ENCODE measurements at regions not wholly inside any gene's neighbourhood (a gene's known extent, or its start where the extent isn't known, plus 50 kb on each side); places are given as distances from the start of the nearest gene placed in this dataset.

DNA sequence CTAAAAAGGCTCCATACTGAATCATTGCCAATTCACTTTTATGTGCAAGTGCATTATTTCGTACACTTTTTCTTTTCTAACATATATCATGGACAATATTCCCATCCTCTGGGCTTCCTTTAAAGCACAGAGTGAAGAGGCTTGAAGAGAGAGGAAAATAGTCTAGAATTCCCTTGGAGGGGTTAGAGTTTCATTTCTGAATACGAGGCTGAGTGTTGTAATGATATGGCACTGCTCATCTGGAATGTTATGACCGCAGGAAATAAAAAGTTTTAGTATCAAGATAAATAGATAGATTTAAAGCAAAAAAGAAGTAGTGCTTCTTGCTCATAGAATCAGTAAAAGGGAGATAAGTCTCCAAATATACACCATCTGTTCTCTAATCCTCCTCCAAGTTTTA lies 412.3 kb upstream of the SLITRK1 start:
- Histone ChIP-seq H3K79me2 (ENCODE audit: low read length) (no peaks in the 10 kb centered on the region), H3K9ac (ENCODE audit: low read length) (no peak overlapping the region), H3K27me3 (ENCODE audit: low read length) (no peaks in the 10 kb centered on the region), H3K36me3 (ENCODE audit: insufficient read depth, low read length) (no peaks in the 10 kb centered on the region), H2AFZ (ENCODE audit: low read length) (no peak overlapping the region), H3K9me3 (ENCODE audit: low read length) (no peaks in the 10 kb centered on the region; the same call in 1 of the 2 replicates), H3K4me3 (ENCODE audit: low read length) (no peak overlapping the region), H3K4me2 (ENCODE audit: low read depth, low read length, poor library complexity, severe bottlenecking) (no peak overlapping the region), H3K9me2 (replicated peaks; ENCODE audit: insufficient read depth, low read length) (no peaks in the 10 kb centered on the region), H3K4me1 (ENCODE audit: low read length) (no peaks in the 10 kb centered on the region), H3K27ac (ENCODE audit: low read length) (no peak overlapping the region), H4K20me1 (ENCODE audit: insufficient read depth, low read depth, low read length) (no peaks in the 10 kb centered on the region)
- DNase-seq: no peak

DNA sequence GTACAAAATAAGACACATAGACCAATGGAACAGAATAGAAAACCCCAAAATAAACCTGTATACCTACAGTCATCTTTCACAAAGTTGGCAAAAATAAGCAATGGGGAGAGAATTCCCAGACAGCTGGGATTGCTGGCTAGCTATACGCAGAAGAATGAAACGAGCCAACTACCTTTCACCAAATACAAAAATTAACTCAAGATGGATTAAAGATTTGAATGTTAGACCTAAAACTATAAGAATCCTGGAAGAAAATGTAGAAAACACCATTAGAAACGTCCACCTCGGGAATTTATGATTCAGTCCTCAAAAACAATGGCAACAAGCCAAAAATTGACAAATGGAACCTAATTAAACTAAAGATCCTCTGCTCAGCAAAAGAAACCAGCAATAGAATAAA lies 408.1 kb upstream of the SLITRK1 start:
- Histone ChIP-seq H3K4me1 (ENCODE audit: low read length) (no peaks in the 10 kb centered on the region), H3K9me2 (replicated peaks; ENCODE audit: insufficient read depth, low read length) (no peaks in the 10 kb centered on the region), H4K20me1 (ENCODE audit: insufficient read depth, low read depth, low read length) (no peaks in the 10 kb centered on the region), H2AFZ (ENCODE audit: low read length) (no peak overlapping the region), H3K9me3 (ENCODE audit: low read length) (peaks cover 5% of the 10 kb centered on the region), H3K4me2 (ENCODE audit: low read depth, low read length, poor library complexity, severe bottlenecking) (no peak overlapping the region), H3K36me3 (ENCODE audit: insufficient read depth, low read length) (no peaks in the 10 kb centered on the region), H3K27me3 (ENCODE audit: low read length) (no peaks in the 10 kb centered on the region), H3K4me3 (ENCODE audit: low read length) (no peak overlapping the region), H3K27ac (ENCODE audit: low read length) (no peak overlapping the region), H3K9ac (ENCODE audit: low read length) (no peak overlapping the region), H3K79me2 (ENCODE audit: low read length) (no peaks in the 10 kb centered on the region)
- no peak for DNase-seq

DNA sequence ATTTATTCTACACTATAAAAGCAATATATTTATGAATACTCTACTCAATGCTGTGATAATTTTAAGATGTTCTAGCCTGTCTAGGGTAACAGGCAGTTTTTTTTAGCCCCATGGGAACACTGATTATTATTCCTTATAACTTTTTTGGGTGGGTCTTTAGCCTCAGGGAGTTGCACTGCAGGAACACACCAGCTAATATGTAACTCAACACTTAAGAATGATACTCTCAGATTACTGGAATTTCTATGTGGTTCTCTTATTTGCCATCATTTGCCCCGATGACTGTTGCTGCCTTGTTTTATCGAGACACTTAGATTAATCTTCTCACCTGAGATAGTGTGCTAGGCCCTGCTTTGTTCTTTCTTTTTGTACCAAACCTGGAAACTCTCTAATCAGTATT lies 396.9 kb upstream of the SLITRK1 start:
- DNase-seq: no peak
- Histone ChIP-seq H3K9me3 (ENCODE audit: low read length) (peaks cover 18% of the 10 kb centered on the region; the same call in 1 of the 2 replicates), H3K4me1 (ENCODE audit: low read length) (no peaks in the 10 kb centered on the region), H3K27ac (ENCODE audit: low read length) (no peak overlapping the region), H3K36me3 (ENCODE audit: insufficient read depth, low read length) (no peaks in the 10 kb centered on the region), H2AFZ (ENCODE audit: low read length) (no peak overlapping the region), H3K9ac (ENCODE audit: low read length) (no peak overlapping the region), H3K4me3 (ENCODE audit: low read length) (no peak overlapping the region), H3K9me2 (replicated peaks; ENCODE audit: insufficient read depth, low read length) (no peaks in the 10 kb centered on the region), H3K79me2 (ENCODE audit: low read length) (no peaks in the 10 kb centered on the region), H4K20me1 (ENCODE audit: insufficient read depth, low read depth, low read length) (no peaks in the 10 kb centered on the region), H3K27me3 (ENCODE audit: low read length) (no peaks in the 10 kb centered on the region), H3K4me2 (ENCODE audit: low read depth, low read length, poor library complexity, severe bottlenecking) (no peak overlapping the region)

DNA sequence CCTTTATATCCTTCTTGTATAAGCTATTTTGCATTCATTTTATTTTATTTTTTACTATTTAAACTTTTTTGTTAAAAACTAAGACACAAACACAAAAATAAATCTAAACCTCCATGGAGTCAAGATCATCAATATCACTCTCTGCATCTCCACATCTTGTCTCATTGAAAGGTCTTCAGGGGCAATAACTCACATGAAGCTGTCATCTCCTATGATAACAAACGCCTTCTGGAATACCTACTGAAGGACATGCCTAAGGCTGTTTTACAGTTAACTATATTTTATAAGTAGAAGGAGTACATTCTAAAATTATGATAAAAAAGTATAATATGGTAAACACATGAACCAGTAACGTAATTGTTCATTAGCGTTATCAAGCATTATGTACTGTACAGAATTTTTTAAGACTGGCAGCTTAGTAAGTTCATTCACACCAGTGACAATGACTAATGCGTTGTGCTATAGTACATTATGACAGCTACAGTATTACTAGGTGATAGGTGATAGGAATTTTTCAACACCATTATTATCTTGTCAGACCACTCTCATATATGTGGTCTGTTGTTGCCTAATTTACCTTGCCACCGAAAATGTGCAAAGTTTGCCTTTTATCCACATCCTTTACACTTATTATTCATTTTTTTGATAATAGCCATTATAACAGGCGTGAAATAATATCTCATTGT lies 390.7 kb upstream of the SLITRK1 start:
- no peak overlapping the region for H2AFZ ChIP-seq (ENCODE audit: low read length)
- H3K9me2 ChIP-seq (replicated peaks; ENCODE audit: insufficient read depth, low read length): no peaks in the 10 kb centered on the region
- no peaks in the 10 kb centered on the region for H3K79me2 ChIP-seq (ENCODE audit: low read length)
- H3K27me3 ChIP-seq (ENCODE audit: low read length): no peaks in the 10 kb centered on the region
- H3K4me1 ChIP-seq (ENCODE audit: low read length): no peaks in the 10 kb centered on the region
- no peak overlapping the region for H3K9ac ChIP-seq (ENCODE audit: low read length)
- H3K36me3 ChIP-seq (ENCODE audit: insufficient read depth, low read length): no peaks in the 10 kb centered on the region
- no peak for DNase-seq
- no peak overlapping the region for H3K4me3 ChIP-seq (ENCODE audit: low read length)
- peaks cover 2% of the 10 kb centered on the region; the same call in 1 of the 2 replicates for H3K9me3 ChIP-seq (ENCODE audit: low read length)
- no peaks in the 10 kb centered on the region for H4K20me1 ChIP-seq (ENCODE audit: insufficient read depth, low read depth, low read length)
- H3K4me2 ChIP-seq (ENCODE audit: low read depth, low read length, poor library complexity, severe bottlenecking): no peak overlapping the region
- H3K27ac ChIP-seq (ENCODE audit: low read length): no peak overlapping the region

DNA sequence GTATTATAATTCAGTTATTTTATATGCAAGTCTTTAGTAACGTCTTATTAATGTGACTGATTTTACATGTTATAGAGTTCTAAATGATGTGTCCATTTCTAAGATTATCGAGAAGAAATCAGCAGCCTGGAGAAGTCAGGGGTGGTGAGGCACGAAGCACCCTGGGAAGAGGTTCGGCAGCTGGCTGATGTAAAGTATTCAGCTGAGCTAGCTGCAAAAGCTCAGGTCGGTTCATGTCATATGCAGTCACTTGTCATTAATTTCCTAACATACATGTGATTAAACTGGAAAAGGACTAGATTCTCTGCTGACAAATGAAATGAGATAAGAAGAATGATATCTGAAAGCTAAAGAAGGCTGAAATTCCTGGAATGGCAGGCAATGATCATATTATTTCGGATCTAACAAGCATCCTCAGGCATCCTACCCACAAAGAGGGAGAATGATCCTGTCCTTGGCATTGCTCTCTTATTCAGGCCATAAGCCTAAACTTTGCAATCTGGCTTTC lies 383.0 kb upstream of the SLITRK1 start:
- Histone ChIP-seq H3K9ac (ENCODE audit: low read length) (no peak overlapping the region), H3K79me2 (ENCODE audit: low read length) (no peaks in the 10 kb centered on the region), H3K9me2 (replicated peaks; ENCODE audit: insufficient read depth, low read length) (no peaks in the 10 kb centered on the region), H3K4me1 (ENCODE audit: low read length) (no peaks in the 10 kb centered on the region), H3K27me3 (ENCODE audit: low read length) (no peaks in the 10 kb centered on the region), H3K4me3 (ENCODE audit: low read length) (no peak overlapping the region), H3K27ac (ENCODE audit: low read length) (no peak overlapping the region), H3K9me3 (ENCODE audit: low read length) (peaks cover 2% of the 10 kb centered on the region; the same call in 1 of the 2 replicates), H3K36me3 (ENCODE audit: insufficient read depth, low read length) (no peaks in the 10 kb centered on the region), H3K4me2 (ENCODE audit: low read depth, low read length, poor library complexity, severe bottlenecking) (no peak overlapping the region), H2AFZ (ENCODE audit: low read length) (no peak overlapping the region), H4K20me1 (ENCODE audit: insufficient read depth, low read depth, low read length) (no peaks in the 10 kb centered on the region)
- DNase-seq: no peak

DNA sequence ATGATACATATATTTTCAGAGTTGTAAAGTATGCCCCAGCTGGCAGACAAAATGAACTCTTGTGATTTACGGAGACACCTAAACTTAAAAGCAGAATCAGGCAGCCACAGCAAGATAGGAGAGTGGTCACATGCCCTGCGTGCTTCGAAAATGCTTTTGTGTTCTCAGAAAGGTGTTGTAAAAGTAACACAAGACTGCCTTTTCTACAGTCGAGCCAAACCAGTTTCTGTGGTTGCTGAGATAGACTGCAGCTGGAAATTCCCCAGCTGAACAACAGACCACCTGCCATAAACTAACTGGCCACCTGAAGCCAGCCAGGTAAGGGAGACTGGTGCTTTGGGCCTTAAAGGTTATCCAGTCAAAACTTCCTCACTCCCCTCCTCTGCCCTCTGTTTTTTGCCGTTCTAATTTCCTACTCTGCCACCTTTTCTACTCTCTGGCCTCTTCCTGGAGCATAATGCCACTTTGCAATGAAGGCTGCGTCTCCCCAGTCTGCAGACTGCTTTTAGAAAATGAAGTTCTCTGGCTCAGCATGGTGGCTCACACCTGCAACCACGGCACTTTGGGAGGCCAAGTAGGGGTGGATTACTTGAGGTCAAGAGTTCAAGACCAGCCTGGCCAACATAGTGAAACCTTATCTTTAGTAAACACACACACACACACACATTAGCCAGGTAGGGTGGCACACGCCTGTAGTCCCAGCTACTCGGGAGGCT lies 381.2 kb upstream of the SLITRK1 start:
- no peak overlapping the region for H3K27ac ChIP-seq (ENCODE audit: low read length)
- H3K9me2 ChIP-seq (replicated peaks; ENCODE audit: insufficient read depth, low read length): no peaks in the 10 kb centered on the region
- H3K79me2 ChIP-seq (ENCODE audit: low read length): no peaks in the 10 kb centered on the region
- no peak for DNase-seq
- no peak overlapping the region for H3K9ac ChIP-seq (ENCODE audit: low read length)
- no peak overlapping the region for H3K4me3 ChIP-seq (ENCODE audit: low read length)
- no peak overlapping the region for H2AFZ ChIP-seq (ENCODE audit: low read length)
- no peaks in the 10 kb centered on the region for H3K36me3 ChIP-seq (ENCODE audit: insufficient read depth, low read length)
- H3K27me3 ChIP-seq (ENCODE audit: low read length): no peaks in the 10 kb centered on the region
- H3K9me3 ChIP-seq (ENCODE audit: low read length): 0 out of 2 replicates have a peak, but pooled peaks cover 3% of the 10 kb centered on the region
- H3K4me2 ChIP-seq (ENCODE audit: low read depth, low read length, poor library complexity, severe bottlenecking): no peak overlapping the region
- H4K20me1 ChIP-seq (ENCODE audit: insufficient read depth, low read depth, low read length): no peaks in the 10 kb centered on the region
- H3K4me1 ChIP-seq (ENCODE audit: low read length): no peaks in the 10 kb centered on the region

DNA sequence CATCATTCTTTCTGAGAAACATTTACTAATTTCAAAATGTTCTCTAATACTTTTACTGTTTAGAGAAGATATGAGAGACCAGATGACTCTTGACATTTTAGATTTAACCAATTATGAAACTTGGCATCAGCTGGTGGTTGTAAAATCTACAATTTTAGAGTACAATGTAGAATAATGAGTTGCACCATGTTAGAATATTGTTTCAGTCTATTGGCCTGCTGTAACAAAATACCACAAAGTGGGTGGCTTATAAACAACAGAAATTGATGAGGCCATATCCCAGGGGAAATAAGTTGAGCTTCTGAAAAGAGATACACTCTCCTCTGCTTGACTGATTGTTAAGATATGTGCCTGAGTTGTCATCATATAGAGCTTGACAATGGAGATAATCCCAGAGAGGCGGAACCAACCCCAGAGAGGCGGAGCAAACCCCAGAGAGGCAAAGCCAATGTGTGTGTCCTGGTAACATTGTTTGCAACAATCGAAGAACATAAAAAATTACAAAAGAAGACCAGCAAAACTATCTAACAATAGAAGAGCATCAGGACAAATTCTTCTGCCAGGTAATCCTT lies 373.0 kb upstream of the SLITRK1 start:
- H2AFZ ChIP-seq (ENCODE audit: low read length): no peak overlapping the region
- H3K79me2 ChIP-seq (ENCODE audit: low read length): no peaks in the 10 kb centered on the region
- H3K9me3 ChIP-seq (ENCODE audit: low read length): peaks cover 15% of the 10 kb centered on the region; the same call in 1 of the 2 replicates
- H3K4me2 ChIP-seq (ENCODE audit: low read depth, low read length, poor library complexity, severe bottlenecking): no peak overlapping the region
- no peak overlapping the region for H3K9ac ChIP-seq (ENCODE audit: low read length)
- H4K20me1 ChIP-seq (ENCODE audit: insufficient read depth, low read depth, low read length): no peaks in the 10 kb centered on the region
- H3K27me3 ChIP-seq (ENCODE audit: low read length): no peaks in the 10 kb centered on the region
- H3K4me3 ChIP-seq (ENCODE audit: low read length): no peak overlapping the region
- no peak overlapping the region for H3K27ac ChIP-seq (ENCODE audit: low read length)
- H3K9me2 ChIP-seq (replicated peaks; ENCODE audit: insufficient read depth, low read length): no peaks in the 10 kb centered on the region
- no peak for DNase-seq
- H3K4me1 ChIP-seq (ENCODE audit: low read length): no peaks in the 10 kb centered on the region
- H3K36me3 ChIP-seq (ENCODE audit: insufficient read depth, low read length): no peaks in the 10 kb centered on the region

DNA sequence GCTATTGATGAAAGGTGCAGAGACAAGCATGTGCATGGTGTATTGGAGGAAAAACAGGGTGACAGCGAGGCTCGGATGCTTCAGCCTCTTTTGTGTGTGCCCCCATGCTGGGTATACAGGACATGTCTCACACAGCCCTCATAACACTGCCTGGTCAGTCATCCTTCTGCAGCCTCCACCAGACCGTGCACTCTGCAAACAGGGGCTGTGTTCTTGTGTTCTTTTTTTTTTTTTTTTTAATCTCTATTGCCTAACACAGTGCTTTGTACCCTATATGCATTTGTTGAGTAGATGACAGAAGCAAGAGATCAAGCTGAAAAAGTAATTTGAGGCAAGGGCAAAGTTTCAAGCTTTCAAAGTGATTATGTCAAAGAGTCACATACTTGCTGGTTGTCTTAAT lies 367.2 kb upstream of the SLITRK1 start:
- H3K27ac ChIP-seq (ENCODE audit: low read length): no peak overlapping the region
- no peaks in the 10 kb centered on the region for H3K4me1 ChIP-seq (ENCODE audit: low read length)
- H3K27me3 ChIP-seq (ENCODE audit: low read length): no peaks in the 10 kb centered on the region
- H3K4me2 ChIP-seq (ENCODE audit: low read depth, low read length, poor library complexity, severe bottlenecking): no peak overlapping the region
- no peak overlapping the region for H3K9ac ChIP-seq (ENCODE audit: low read length)
- no peaks in the 10 kb centered on the region for H4K20me1 ChIP-seq (ENCODE audit: insufficient read depth, low read depth, low read length)
- H3K4me3 ChIP-seq (ENCODE audit: low read length): no peak overlapping the region
- no peak overlapping the region for H2AFZ ChIP-seq (ENCODE audit: low read length)
- H3K9me3 ChIP-seq (ENCODE audit: low read length): peaks cover 9% of the 10 kb centered on the region; the same call in 1 of the 2 replicates
- no peaks in the 10 kb centered on the region for H3K36me3 ChIP-seq (ENCODE audit: insufficient read depth, low read length)
- no peaks in the 10 kb centered on the region for H3K79me2 ChIP-seq (ENCODE audit: low read length)
- H3K9me2 ChIP-seq (replicated peaks; ENCODE audit: insufficient read depth, low read length): no peaks in the 10 kb centered on the region
- no peak for DNase-seq
